HCEC 1CT (cell line): ENCODE measurements at regions not wholly inside any gene's neighbourhood (a gene's known extent, or its start where the extent isn't known, plus 50 kb on each side); places are given as distances from the start of the nearest gene placed in this dataset.

Experiments
- DNase-seq: peaks from one replicate; pipeline ENCODE4 v3.0.0-alpha.2; 2017

- DNase-seq, result peak; percentile 81
These were observed 177.1 kb upstream of the HAAO start for GRCh38 chr2:42969231-42970150.

DNA sequence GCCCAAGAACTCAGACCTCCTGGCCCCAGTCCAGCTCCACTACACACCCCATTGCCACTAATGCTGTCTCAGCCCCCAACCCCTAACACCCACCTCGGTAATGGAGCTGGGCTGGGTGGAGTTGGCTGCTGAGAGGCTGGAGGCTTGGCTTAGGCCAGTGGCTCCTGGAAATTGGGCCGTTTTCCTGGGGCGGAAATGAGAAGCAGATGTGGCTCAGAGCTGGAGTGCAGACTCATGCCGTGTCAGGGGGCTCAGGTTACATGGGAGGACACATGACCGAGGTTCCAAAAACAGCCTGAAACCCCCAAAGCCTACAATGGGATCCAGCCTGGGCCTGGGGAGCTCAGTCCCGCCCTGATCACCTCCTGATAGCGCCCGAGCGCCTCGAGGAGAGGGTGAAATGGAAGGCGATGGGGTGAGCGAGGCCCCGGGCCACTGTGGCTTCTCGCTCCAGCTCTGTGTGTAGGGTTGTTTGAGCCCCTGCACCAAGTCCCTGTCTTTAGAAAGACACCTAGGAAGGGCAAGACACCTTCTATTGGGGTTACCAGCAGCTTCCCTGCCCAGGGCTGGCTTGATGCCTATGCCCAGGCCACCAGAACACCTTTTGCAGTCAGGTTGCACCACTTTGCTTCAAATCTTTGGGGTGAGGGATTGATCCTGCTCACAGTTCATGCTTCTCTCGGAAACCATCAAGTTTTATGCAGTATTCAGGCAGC, 175.7 kb upstream of the HAAO start:
- DNase-seq, result peak; percentile 73

GRCh38 chr2:42965910-42966309, 173.5 kb upstream of the HAAO start:
- DNase-seq, result no peak

DNA sequence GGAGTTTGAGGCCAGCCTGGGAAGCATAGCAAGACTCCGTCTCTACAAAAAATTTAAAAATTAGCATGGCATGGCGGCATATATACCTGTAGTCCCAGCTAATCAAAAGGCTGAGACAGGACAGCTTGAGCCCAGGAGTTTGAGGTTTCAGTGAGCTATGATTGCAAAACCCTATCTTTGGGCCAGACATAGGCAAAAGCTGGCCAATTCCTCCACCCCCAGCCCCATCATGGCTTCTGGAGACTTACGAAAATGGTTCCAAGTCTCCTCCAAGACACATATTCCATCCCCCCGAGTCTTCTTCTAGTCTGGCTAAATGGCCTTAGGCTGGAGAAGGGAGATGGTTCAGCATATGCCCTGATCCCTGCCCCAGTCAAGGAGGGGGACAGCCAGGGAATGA, 172.8 kb upstream of the HAAO start:
- DNase-seq, result no peak

GRCh38 chr2:42964439-42965083, 172.2 kb upstream of the HAAO start:
- DNase-seq, result peak; percentile 72

DNA sequence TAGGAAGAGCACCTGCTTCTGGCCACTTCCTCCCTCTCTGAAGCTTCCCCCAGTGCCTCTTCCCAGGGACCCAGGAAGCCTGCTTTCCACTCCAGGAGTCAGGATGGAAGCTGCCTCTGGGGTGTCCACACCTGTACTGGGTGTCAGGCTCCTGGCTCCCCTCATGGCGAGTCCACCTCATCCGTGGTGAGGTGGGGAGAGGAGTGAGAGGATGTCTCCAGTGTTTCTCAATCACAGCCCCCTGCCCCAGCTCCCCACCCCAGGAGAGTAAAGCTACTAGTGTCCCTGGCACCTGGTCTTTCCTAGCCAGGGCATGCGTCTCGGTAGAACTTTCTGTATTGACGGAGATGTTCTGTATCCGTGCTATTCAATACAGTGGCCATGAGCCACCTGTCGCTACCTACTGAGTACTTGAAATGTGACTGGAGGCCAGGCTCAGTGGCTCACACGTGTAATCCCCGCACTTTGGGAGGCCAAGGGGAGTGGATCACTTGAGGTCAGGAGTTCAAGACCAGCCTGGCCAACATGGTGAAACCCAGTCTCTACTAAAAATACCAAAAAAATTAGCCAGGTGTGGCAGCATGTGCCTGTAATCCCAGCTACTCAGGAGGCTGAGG, 171.2 kb upstream of the HAAO start:
- DNase-seq, result no peak

DNA sequence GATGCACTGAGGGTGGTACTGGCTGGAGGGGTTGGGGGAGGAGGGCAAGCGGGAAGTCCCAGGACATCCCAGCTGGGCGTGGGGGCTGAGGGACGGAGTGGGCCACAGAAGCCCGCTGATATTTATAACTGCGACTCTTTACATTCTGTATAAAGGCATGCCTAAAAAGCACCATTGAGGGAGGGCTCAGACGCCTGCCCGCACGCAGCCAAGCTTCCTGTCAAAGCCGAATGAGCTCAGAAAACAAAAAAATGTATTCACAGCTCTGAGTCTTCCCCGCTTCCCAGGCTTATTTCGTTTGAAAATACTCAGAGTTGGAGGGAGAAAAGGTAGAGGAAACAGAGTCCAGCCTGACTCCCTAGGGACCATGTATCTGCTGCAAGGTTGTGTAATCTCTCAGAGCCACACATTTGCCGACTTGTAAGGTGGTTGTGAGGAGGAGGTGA, 170.1 kb upstream of the HAAO start:
- no peak for DNase-seq

- DNase-seq, result no peak
These were observed 169.6 kb upstream of the HAAO start for GRCh38 chr2:42961961-42962360.

GRCh38 chr2:42961385-42961811, 169.0 kb upstream of the HAAO start:
- no peak for DNase-seq

- DNase-seq, result no peak
These were observed 168.4 kb upstream of the HAAO start for GRCh38 chr2:42960842-42961180.

GRCh38 chr2:42960002-42960841, 167.8 kb upstream of the HAAO start:
- DNase-seq, result no peak

GRCh38 chr2:42959234-42960001, 167.0 kb upstream of the HAAO start:
- no peak for DNase-seq

DNA sequence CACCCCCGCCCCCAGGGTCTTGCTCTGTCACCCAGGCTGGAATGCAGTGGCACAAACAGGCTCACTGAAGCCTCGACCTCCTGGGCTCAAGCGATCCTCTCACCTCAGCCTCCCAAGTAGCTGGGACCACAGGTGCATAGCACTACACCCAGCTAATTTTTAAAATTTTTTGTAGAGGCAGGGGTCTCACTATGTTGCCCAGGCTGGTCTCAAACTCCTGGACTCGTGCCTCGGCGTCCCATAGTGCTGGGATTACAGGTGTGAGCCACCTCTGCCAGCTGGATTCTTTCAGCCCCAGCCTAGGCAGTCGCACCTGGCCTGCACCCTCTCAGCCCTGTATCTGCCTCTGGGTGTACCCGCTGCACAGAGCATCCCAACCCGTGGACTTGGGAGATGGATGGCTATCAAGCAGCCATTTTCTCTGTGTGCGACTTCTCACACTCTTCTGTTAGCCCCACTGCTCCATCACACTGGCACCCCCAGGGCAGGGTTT, 166.4 kb upstream of the HAAO start:
- DNase-seq, result no peak

DNA sequence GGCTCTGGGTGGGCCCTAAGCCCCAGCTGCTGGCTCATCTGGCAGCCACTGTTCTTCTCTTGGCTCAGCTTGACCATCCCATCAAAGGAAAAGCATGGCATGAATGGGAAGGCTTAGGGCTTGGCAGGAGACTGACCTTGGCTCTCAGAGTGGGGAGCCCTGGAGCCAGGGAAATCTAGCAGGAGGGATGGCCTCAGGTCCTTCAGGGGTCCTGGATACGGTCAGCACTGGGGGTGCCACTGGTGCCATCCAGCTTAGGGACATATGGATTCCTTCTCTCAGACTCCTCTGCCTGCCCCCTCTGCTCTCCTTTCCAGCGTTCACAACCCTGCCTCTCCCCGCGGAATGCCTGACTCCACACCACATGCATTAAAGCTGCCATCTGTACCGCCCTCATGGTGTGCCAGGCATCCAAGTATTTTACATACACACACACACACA, 165.5 kb upstream of the HAAO start:
- no peak for DNase-seq

GRCh38 chr2:42957109-42957860, 164.9 kb upstream of the HAAO start:
- DNase-seq, result peak; percentile 45

DNA sequence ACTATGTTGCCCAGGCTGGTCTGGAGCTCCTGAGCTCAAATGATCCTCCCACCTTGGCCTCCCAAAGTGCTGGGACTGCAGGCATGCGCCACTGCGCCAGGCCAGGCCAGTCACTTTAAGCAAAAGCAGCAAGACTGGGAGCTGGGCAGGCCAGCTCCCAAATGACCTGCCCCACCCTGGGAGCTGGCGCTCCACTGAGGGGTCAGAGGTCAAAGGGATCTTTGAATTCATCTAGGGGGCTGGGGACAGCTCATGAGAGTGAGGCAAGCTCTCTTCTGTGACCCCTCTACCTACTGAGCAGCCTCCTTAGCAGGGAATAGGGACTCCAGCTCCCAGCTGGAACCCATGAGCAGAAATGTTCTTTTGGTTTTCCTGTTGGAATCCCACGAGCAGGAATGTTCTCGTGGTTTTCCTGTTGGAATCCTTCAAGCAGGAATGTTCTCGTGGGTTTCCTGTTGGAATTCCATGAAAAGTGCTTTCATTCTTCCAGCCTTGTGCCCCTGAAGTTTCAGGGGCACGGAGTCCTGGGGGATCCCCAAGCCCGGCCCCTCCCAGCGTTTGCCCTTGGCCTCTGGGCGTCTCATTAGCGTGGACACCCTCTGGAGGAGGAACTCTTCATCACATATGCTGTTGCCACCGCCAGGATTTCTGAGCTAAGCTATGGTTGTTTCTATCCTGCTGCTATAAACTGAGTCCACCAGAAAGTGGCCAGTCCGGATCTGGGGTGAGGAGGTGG, 162.0 kb upstream of the HAAO start:
- DNase-seq, result peak; percentile 19

- DNase-seq, result no peak
These were observed 160.8 kb upstream of the HAAO start for GRCh38 chr2:42953216-42953615.

DNA sequence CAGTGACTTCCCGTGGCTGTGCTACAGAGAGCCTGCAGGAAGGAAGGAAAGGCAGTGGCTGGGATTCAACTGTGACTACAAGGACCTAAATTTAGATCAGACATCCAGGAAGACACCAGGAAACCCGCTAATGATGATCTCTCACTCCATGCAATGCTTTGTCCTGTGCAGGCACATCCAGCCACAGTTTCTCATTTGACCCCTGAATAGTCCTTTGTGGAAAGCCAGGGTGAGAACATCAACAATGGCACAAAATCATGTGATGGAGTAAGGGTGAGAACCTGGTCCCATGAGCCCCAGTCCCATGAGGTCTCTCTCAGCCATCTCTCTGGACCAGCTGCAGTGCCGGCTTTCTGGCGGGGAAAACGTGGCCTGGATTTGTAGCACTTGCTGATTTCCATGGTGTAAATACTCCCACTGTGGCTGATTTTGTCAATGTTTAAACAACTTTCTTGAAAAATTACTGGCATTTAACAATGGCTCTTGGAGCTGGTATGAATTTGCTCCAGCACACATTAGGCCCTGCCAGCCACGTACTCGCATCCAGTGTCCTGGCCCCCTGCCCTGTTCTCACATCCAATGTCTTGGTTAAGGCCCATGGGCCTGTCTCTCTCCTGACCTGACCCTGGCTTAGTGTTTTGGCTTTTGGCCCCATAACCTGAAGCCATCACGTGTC, 159.0 kb upstream of the HAAO start:
- no peak for DNase-seq

GRCh38 chr2:42949125-42949524, 156.7 kb upstream of the HAAO start:
- DNase-seq, result no peak
